NB4 (cell line): ENCODE measurements at regions not wholly inside any gene's neighbourhood (a gene's known extent, or its start where the extent isn't known, plus 50 kb on each side); places are given as distances from the start of the nearest gene placed in this dataset.

Experiments used
- MYC ChIP-seq: IDR thresholded peaks from 2 replicates; pipeline ENCODE4 v1.6.1; 2011; ENCODE audit warnings: low read depth, low read length
- POLR2A ChIP-seq: IDR thresholded peaks from 2 replicates; pipeline ENCODE4 v1.6.1; 2011; ENCODE audit warnings: mild to moderate bottlenecking; ENCODE audit not compliant: insufficient read length; ENCODE audit errors: extremely low read depth
- TF ChIP-seq, protein P1 (sequence below): IDR thresholded peaks from one replicate; pipeline ENCODE4 v1.5.1; 2012; ENCODE audit warnings: low read depth, low read length

DNA sequence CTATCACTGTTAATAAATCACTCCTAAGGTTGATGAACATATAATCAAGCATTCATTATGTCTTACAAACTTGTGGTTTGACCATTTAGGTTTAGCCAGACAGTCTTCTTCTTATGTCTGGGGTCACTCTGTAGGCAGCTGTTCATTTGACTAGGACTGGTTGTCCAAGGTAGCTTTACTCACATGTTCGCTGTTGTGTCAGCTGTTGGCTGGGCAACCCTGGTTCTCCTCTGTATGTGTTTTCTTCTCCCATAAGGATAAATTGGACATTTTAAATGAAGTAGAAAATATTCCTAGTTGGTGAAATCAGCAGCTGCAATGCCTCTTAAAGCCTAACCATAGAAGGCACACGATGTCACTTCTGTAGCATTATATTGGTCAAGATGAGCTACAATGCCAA is 635.1 kb downstream of the EPHA3 start:
- TF ChIP-seq, protein P1, sequence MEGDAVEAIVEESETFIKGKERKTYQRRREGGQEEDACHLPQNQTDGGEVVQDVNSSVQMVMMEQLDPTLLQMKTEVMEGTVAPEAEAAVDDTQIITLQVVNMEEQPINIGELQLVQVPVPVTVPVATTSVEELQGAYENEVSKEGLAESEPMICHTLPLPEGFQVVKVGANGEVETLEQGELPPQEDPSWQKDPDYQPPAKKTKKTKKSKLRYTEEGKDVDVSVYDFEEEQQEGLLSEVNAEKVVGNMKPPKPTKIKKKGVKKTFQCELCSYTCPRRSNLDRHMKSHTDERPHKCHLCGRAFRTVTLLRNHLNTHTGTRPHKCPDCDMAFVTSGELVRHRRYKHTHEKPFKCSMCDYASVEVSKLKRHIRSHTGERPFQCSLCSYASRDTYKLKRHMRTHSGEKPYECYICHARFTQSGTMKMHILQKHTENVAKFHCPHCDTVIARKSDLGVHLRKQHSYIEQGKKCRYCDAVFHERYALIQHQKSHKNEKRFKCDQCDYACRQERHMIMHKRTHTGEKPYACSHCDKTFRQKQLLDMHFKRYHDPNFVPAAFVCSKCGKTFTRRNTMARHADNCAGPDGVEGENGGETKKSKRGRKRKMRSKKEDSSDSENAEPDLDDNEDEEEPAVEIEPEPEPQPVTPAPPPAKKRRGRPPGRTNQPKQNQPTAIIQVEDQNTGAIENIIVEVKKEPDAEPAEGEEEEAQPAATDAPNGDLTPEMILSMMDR, result no peak
- TF ChIP-seq POLR2A, result no peak
- no peak for TF ChIP-seq MYC
